SK-N-SH (cell line): ENCODE measurements at regions not wholly inside any gene's neighbourhood (a gene's known extent, or its start where the extent isn't known, plus 50 kb on each side); places are given as distances from the start of the nearest gene placed in this dataset.

ENCODE experiments used
- CTCF ChIA-PET: fragments of 300-600, 350-600 bp; formaldehyde crosslinking; extraction: SDS; loops from one replicate; lab custom pipeline; 2021; lab: Yijun Ruan, JAX
- POLR2A ChIA-PET: fragments of 350-600 bp; sonication (Branson Sonifier 250); formaldehyde crosslinking; extraction: SDS; loops from one replicate; lab custom pipeline; 2020; ENCODE audit warnings: antibody characterized with exemption, inconsistent platforms; lab: Yijun Ruan, JAX
- DNase-seq: peaks from one replicate; pipeline ENCODE4 v3.0.0; 2012
- H2AFZ ChIP-seq: fragments of 200-600 bp; sonication (generic); 2 replicates; pipeline ENCODE4 v1.8.1; 2016; ENCODE audit warnings: antibody characterized with exemption, mild to moderate bottlenecking, low read depth
- H3F3A ChIP-seq: fragments of 200-600 bp; sonication (generic); replicated peaks from 2 replicates; pipeline ENCODE3; 2016; ENCODE audit warnings: antibody characterized with exemption, mild to moderate bottlenecking; ENCODE audit not compliant: insufficient read depth
- H3K27ac ChIP-seq, 2 experiments: fragments of 200-500 bp in 1 of 2; fragments of 200-600 bp in 1 of 2; sonication (Bioruptor generic) in 1 of 2; sonication (generic), shearing (Covaris generic) in 1 of 2; 2 replicates each; pipeline versions ENCODE4 v1.5.1 to v1.6.1; 2014 to 2016; ENCODE audit warnings: low read depth in 2 of 2, inconsistent platforms in 1 of 2, low read length in 1 of 2, mild to moderate bottlenecking in 1 of 2, mixed read lengths in 1 of 2
- H3K27me3 ChIP-seq: fragments of 200-600 bp; sonication (generic), shearing (Covaris generic); 2 replicates; pipeline ENCODE4 v1.6.1; 2016; ENCODE audit warnings: mixed run types; ENCODE audit not compliant: insufficient read depth
- H3K36me3 ChIP-seq, 2 experiments: fragments of 200-500 bp in 1 of 2; fragments of 200-600 bp in 1 of 2; sonication (Bioruptor generic) in 1 of 2; sonication (generic) in 1 of 2; replicated peaks in 1 of 2; 2 replicates each; pipeline versions ENCODE3 to v1.5.1; 2014 to 2016; ENCODE audit warnings: low read length in 1 of 2, mild to moderate bottlenecking in 1 of 2; ENCODE audit not compliant: insufficient read depth in 2 of 2, control insufficient read depth in 1 of 2
- H3K4me1 ChIP-seq, 2 experiments: fragments of 200-500 bp in 1 of 2; fragments of 200-600 bp in 1 of 2; sonication (Bioruptor generic) in 1 of 2; sonication (generic), shearing (Covaris generic) in 1 of 2; 2 replicates each; pipeline versions ENCODE4 v1.5.1 to v1.6.1; 2014 to 2016; ENCODE audit warnings: low read depth in 1 of 2, low read length in 1 of 2, mixed run types in 1 of 2; ENCODE audit not compliant: insufficient read depth in 2 of 2, control insufficient read depth in 1 of 2
- H3K4me2 ChIP-seq: fragments of 200-600 bp; sonication (generic), shearing (Covaris generic); 2 replicates; pipeline ENCODE4 v1.6.1; 2017; ENCODE audit warnings: mixed run types
- H3K4me3 ChIP-seq, 2 experiments: fragments of 200-500 bp in 1 of 2; fragments of 200-600 bp in 1 of 2; sonication (Bioruptor generic) in 1 of 2; sonication (generic), shearing (Covaris generic) in 1 of 2; 2 replicates each; pipeline versions ENCODE4 v1.5.1 to v1.8.1; 2014 to 2016; ENCODE audit warnings: low read depth in 2 of 2, inconsistent platforms in 1 of 2, low read length in 1 of 2, mild to moderate bottlenecking in 1 of 2, mixed read lengths in 1 of 2, moderate library complexity in 1 of 2
- H3K79me2 ChIP-seq: fragments of 200-600 bp; sonication (generic); 2 replicates; pipeline ENCODE4 v1.8.1; 2017; ENCODE audit warnings: mild to moderate bottlenecking; ENCODE audit not compliant: insufficient read depth
- H3K9ac ChIP-seq: fragments of 200-600 bp; sonication (generic); 2 replicates; pipeline ENCODE4 v1.6.1; 2017; ENCODE audit warnings: mixed run types
- H3K9me2 ChIP-seq: fragments of 200-600 bp; sonication (generic); 2 replicates; pipeline ENCODE4 v1.6.1; 2017; ENCODE audit warnings: mixed run types
- H3K9me3 ChIP-seq: fragments of 200-600 bp; sonication (generic); 2 replicates; pipeline ENCODE4 v1.6.1; 2017; ENCODE audit warnings: mixed run types, mild to moderate bottlenecking, moderate library complexity
- H4K20me1 ChIP-seq: fragments of 200-600 bp; sonication (generic); 2 replicates; pipeline ENCODE4 v1.6.1; 2017; ENCODE audit warnings: mild to moderate bottlenecking, mixed run types; ENCODE audit not compliant: insufficient read depth
- CHD2 ChIP-seq: fragments of 150-350 bp; IDR thresholded peaks from 2 replicates; pipeline ENCODE4 v1.6.1; 2018; ENCODE audit warnings: low read length; ENCODE audit not compliant: partially characterized antibody
- EP300 ChIP-seq, 2 experiments: IDR thresholded peaks; 2 replicates each; pipeline versions ENCODE4 v1.4.0 to v1.6.1; 2012; ENCODE audit warnings: borderline replicate concordance in 1 of 2, low read depth in 1 of 2, low read length in 1 of 2
- FOSL2 ChIP-seq: IDR thresholded peaks from 2 replicates; pipeline ENCODE4 v1.4.0; 2012; ENCODE audit warnings: low read depth, mild to moderate bottlenecking, moderate library complexity, borderline replicate concordance
- FOXM1 ChIP-seq: IDR thresholded peaks from 2 replicates; pipeline ENCODE4 v1.4.0; 2012; ENCODE audit warnings: low read depth, mild to moderate bottlenecking
- GABPA ChIP-seq: IDR thresholded peaks from 2 replicates; pipeline ENCODE4 v1.4.0; 2012; ENCODE audit warnings: low read depth, mild to moderate bottlenecking
- GATA2 ChIP-seq: sonication (generic); formaldehyde crosslinking; IDR thresholded peaks from 2 replicates; pipeline ENCODE4 v1.5.0; 2020; ENCODE audit warnings: mild to moderate bottlenecking, missing genetic modification reagents
- MAX ChIP-seq: IDR thresholded peaks from 2 replicates; pipeline ENCODE4 v1.4.0; 2012; ENCODE audit warnings: low read depth
- MXI1 ChIP-seq: IDR thresholded peaks from 2 replicates; pipeline ENCODE4 v1.6.1; 2012; ENCODE audit warnings: mild to moderate bottlenecking, low read depth, low read length, improper control_type of control experiment
- NFIC ChIP-seq: IDR thresholded peaks from 2 replicates; pipeline ENCODE4 v1.4.0; 2012; ENCODE audit warnings: borderline replicate concordance
- NRF1 ChIP-seq: IDR thresholded peaks from 2 replicates; pipeline ENCODE4 v1.6.1; 2012; ENCODE audit warnings: low read depth, mild to moderate bottlenecking, low read length
- POLR2AphosphoS5 ChIP-seq: IDR thresholded peaks from 2 replicates; pipeline ENCODE4 v1.6.1; 2012; ENCODE audit warnings: low read depth, low read length
- RFX5 ChIP-seq: IDR thresholded peaks from 2 replicates; pipeline ENCODE4 v1.6.1; 2012; ENCODE audit warnings: mild to moderate bottlenecking, improper control_type of control experiment, low read length
- SIN3A ChIP-seq: IDR thresholded peaks from 2 replicates; pipeline ENCODE4 v1.6.1; 2012; ENCODE audit warnings: low read depth, mild to moderate bottlenecking, low read length, moderate library complexity, borderline replicate concordance
- TAF1 ChIP-seq: IDR thresholded peaks from 2 replicates; pipeline ENCODE4 v1.6.1; 2012; ENCODE audit warnings: low read depth, mild to moderate bottlenecking, low read length, moderate library complexity, borderline replicate concordance
- TCF12 ChIP-seq: IDR thresholded peaks from 2 replicates; pipeline ENCODE4 v1.4.0; 2012
- TEAD4 ChIP-seq: IDR thresholded peaks from 2 replicates; pipeline ENCODE4 v1.4.0; 2012; ENCODE audit warnings: mild to moderate bottlenecking, borderline replicate concordance; ENCODE audit not compliant: insufficient read depth
- USF1 ChIP-seq: IDR thresholded peaks from 2 replicates; pipeline ENCODE4 v1.4.0; 2012; ENCODE audit warnings: low read depth, borderline replicate concordance
- YY1 ChIP-seq: IDR thresholded peaks from 2 replicates; pipeline ENCODE4 v1.4.0; 2012; ENCODE audit warnings: low read depth, mild to moderate bottlenecking
- WGBS: methylation state at CpG from one replicate; pipeline ENCODE4 v1.1.6; 2017; ENCODE audit warnings: low lambda C conversion rate; 5-methylcytosine and 5-hydroxymethylcytosine counted together
- TF ChIP-seq, protein P1 (sequence below): fragments of 150-350 bp; IDR thresholded peaks from 2 replicates; pipeline ENCODE4 v1.6.1; 2017; ENCODE audit warnings: antibody characterized with exemption, low read length, low read depth, borderline replicate concordance
- TF ChIP-seq, protein P2 (sequence below): fragments of 150-350 bp; IDR thresholded peaks from 2 replicates; pipeline ENCODE4 v1.6.1; 2016; ENCODE audit warnings: mild to moderate bottlenecking, low read depth, low read length

DNA sequence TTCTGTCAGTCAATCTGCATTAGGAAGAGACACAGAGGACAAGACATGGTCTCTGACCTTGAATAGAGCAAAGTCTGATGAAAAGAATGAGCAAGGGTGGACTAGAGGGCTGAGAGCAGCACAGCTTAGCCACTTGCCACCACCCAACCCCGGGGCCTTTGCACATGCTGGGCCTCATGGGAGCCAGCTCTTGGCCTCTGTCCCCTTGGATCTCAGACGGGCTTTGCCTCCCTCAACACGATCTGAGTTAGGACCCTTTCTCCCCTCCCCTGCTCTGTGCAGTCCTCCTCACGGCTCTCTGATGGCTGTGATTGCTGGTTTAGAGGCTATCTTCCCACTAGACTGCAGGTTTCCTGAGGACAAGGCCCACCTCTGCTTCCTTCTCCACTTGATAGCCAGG, 131.6 kb upstream of the B3GAT1 start:
- no peak overlapping the region for H3K4me3 ChIP-seq
- no peaks in the 10 kb centered on the region for H4K20me1 ChIP-seq
- H3K9me3 ChIP-seq: peaks cover 2% of the 10 kb centered on the region; the same call in 1 of the 2 replicates
- WGBS: 25% methylated on average over 4 of the region's 4 CpGs
- no peak for DNase-seq
- no peaks in the 10 kb centered on the region for H3K36me3 ChIP-seq
- no peaks in the 10 kb centered on the region for H3F3A ChIP-seq
- no peak overlapping the region for H3K9ac ChIP-seq
- no peak overlapping the region for H2AFZ ChIP-seq
- ChIA-PET CTCF (no interaction called here), POLR2A (no interaction called here)
- H3K27ac ChIP-seq: no peak overlapping the region
- H3K9me2 ChIP-seq: no peaks in the 10 kb centered on the region
- H3K79me2 ChIP-seq: no peaks in the 10 kb centered on the region
- H3K4me1 ChIP-seq: no peaks in the 10 kb centered on the region
- H3K27me3 ChIP-seq: no peaks in the 10 kb centered on the region
- no peak overlapping the region for H3K4me2 ChIP-seq
- no peak for TF ChIP-seq TEAD4
- TF ChIP-seq CHD2: no peak
- no peak for TF ChIP-seq GATA2
- no peak for TF ChIP-seq MAX
- TF ChIP-seq, protein P1, sequence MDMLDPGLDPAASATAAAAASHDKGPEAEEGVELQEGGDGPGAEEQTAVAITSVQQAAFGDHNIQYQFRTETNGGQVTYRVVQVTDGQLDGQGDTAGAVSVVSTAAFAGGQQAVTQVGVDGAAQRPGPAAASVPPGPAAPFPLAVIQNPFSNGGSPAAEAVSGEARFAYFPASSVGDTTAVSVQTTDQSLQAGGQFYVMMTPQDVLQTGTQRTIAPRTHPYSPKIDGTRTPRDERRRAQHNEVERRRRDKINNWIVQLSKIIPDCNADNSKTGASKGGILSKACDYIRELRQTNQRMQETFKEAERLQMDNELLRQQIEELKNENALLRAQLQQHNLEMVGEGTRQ: no peak
- no peak for TF ChIP-seq USF1
- TF ChIP-seq SIN3A: no peak
- TF ChIP-seq NFIC: no peak
- TF ChIP-seq MXI1: no peak
- no peak for TF ChIP-seq POLR2AphosphoS5
- no peak for TF ChIP-seq FOXM1
- no peak for TF ChIP-seq RFX5
- no peak for TF ChIP-seq TAF1

GRCh38 chr11:134543241-134543640, 131.2 kb upstream of the B3GAT1 start:
- ChIA-PET POLR2A (no interaction called here), CTCF (no interaction called here)
- 73% methylated on average over 3 of the region's 4 CpGs for WGBS
- Histone ChIP-seq H2AFZ (no peak overlapping the region), H3K27ac (no peak overlapping the region), H3K27me3 (no peaks in the 10 kb centered on the region), H3F3A (no peaks in the 10 kb centered on the region), H3K4me3 (no peak overlapping the region), H3K4me1 (no peaks in the 10 kb centered on the region), H4K20me1 (no peaks in the 10 kb centered on the region), H3K9me3 (no peaks in the 10 kb centered on the region), H3K79me2 (no peaks in the 10 kb centered on the region), H3K9me2 (no peaks in the 10 kb centered on the region), H3K36me3 (no peaks in the 10 kb centered on the region), H3K4me2 (no peak overlapping the region), H3K9ac (no peak overlapping the region)
- DNase-seq: no peak
- TF ChIP-seq TCF12: no peak
- no peak for TF ChIP-seq YY1
- TF ChIP-seq SIN3A: no peak
- no peak for TF ChIP-seq MXI1
- TF ChIP-seq FOXM1: no peak
- TF ChIP-seq EP300 (IDR thresholded peaks at IDR 0.05; ENCODE audit: borderline replicate concordance in 1 of 2, low read depth in 1 of 2, low read length in 1 of 2): no peak
- TF ChIP-seq, protein P2, sequence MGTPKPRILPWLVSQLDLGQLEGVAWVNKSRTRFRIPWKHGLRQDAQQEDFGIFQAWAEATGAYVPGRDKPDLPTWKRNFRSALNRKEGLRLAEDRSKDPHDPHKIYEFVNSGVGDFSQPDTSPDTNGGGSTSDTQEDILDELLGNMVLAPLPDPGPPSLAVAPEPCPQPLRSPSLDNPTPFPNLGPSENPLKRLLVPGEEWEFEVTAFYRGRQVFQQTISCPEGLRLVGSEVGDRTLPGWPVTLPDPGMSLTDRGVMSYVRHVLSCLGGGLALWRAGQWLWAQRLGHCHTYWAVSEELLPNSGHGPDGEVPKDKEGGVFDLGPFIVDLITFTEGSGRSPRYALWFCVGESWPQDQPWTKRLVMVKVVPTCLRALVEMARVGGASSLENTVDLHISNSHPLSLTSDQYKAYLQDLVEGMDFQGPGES: no peak
- TF ChIP-seq TAF1: no peak
- no peak for TF ChIP-seq USF1
- no peak for TF ChIP-seq CHD2
- TF ChIP-seq NRF1: no peak
- TF ChIP-seq FOSL2: no peak
- TF ChIP-seq GABPA: no peak
- no peak for TF ChIP-seq MAX
- TF ChIP-seq NFIC: no peak
